ENCODE measurements at regions not wholly inside any gene's neighbourhood (a gene's known extent, or its start where the extent isn't known, plus 50 kb on each side); places are given as distances from the start of the nearest gene placed in this dataset.
A peak's percentile ranks its signal among the peaks of the same experiment; 100 is the strongest.

GRCh38 chr5:51104556-51104955, 278.7 kb upstream of the ISL1 start:
- ATAC-seq (ENCODE audit: low read depth) (no peak), DNase-seq (ENCODE audit: low spot score) (no peak)
- Histone ChIP-seq H3K27ac (ENCODE audit: poor library complexity, severe bottlenecking) (no peak overlapping the region), H3K9me3 (ENCODE audit: severe bottlenecking) (no peaks in the 10 kb centered on the region), H3K36me3 (ENCODE audit: low read depth) (no peaks in the 10 kb centered on the region), H3K4me3 (ENCODE audit: severe bottlenecking) (no peak overlapping the region), H3K4me1 (ENCODE audit: insufficient read depth, poor library complexity, severe bottlenecking) (no peaks in the 10 kb centered on the region), H3K27me3 (ENCODE audit: insufficient read depth, poor library complexity, severe bottlenecking) (peaks cover 13% of the 10 kb centered on the region)
- TF ChIP-seq CTCF (IDR thresholded peaks at IDR 0.05; ENCODE audit: poor library complexity, severe bottlenecking): no peak

GRCh38 chr5:51109786-51110410, 273.4 kb upstream of the ISL1 start:
- DNase-seq (ENCODE audit: low spot score) (no peak), ATAC-seq (ENCODE audit: low read depth) (no peak)
- Histone ChIP-seq H3K36me3 (ENCODE audit: low read depth) (no peaks in the 10 kb centered on the region), H3K9me3 (ENCODE audit: severe bottlenecking) (no peaks in the 10 kb centered on the region), H3K4me1 (ENCODE audit: insufficient read depth, poor library complexity, severe bottlenecking) (no peaks in the 10 kb centered on the region), H3K4me3 (ENCODE audit: severe bottlenecking) (no peak overlapping the region), H3K27me3 (ENCODE audit: insufficient read depth, poor library complexity, severe bottlenecking) (peaks cover 20% of the 10 kb centered on the region), H3K27ac (ENCODE audit: poor library complexity, severe bottlenecking) (no peak overlapping the region)
- no peak for TF ChIP-seq CTCF (IDR thresholded peaks at IDR 0.05; ENCODE audit: poor library complexity, severe bottlenecking)

- Histone ChIP-seq H3K36me3 (ENCODE audit: low read depth) (no peaks in the 10 kb centered on the region), H3K4me1 (ENCODE audit: insufficient read depth, poor library complexity, severe bottlenecking) (peaks cover 4% of the 10 kb centered on the region), H3K27ac (ENCODE audit: poor library complexity, severe bottlenecking) (no peak overlapping the region), H3K4me3 (ENCODE audit: severe bottlenecking) (no peak overlapping the region), H3K27me3 (ENCODE audit: insufficient read depth, poor library complexity, severe bottlenecking) (no peaks in the 10 kb centered on the region), H3K9me3 (ENCODE audit: severe bottlenecking) (peaks cover 4% of the 10 kb centered on the region)
- DNase-seq (ENCODE audit: low spot score) (no peak), ATAC-seq (ENCODE audit: low read depth) (peak; percentile 42; the same call in 1 of the 3 replicates)
- no peak for TF ChIP-seq CTCF (IDR thresholded peaks at IDR 0.05; ENCODE audit: poor library complexity, severe bottlenecking)
Measured at GRCh38 chr5:51131266-51131665, 252.0 kb upstream of the ISL1 start.

GRCh38 chr5:51138164-51138563, 245.1 kb upstream of the ISL1 start:
- no peak for ATAC-seq (ENCODE audit: low read depth)
- H3K9me3 ChIP-seq (ENCODE audit: severe bottlenecking): no peaks in the 10 kb centered on the region
- no peaks in the 10 kb centered on the region for H3K4me1 ChIP-seq (ENCODE audit: insufficient read depth, poor library complexity, severe bottlenecking)
- no peaks in the 10 kb centered on the region for H3K27me3 ChIP-seq (ENCODE audit: insufficient read depth, poor library complexity, severe bottlenecking)
- DNase-seq (ENCODE audit: low spot score): no peak
- H3K4me3 ChIP-seq (ENCODE audit: severe bottlenecking): no peak overlapping the region
- no peaks in the 10 kb centered on the region for H3K36me3 ChIP-seq (ENCODE audit: low read depth)
- no peak for TF ChIP-seq CTCF (IDR thresholded peaks at IDR 0.05; ENCODE audit: poor library complexity, severe bottlenecking)
- no peak overlapping the region for H3K27ac ChIP-seq (ENCODE audit: poor library complexity, severe bottlenecking)

- TF ChIP-seq CTCF (IDR thresholded peaks at IDR 0.05; ENCODE audit: poor library complexity, severe bottlenecking): no peak
- Histone ChIP-seq H3K27ac (ENCODE audit: poor library complexity, severe bottlenecking) (no peak overlapping the region), H3K27me3 (ENCODE audit: insufficient read depth, poor library complexity, severe bottlenecking) (no peaks in the 10 kb centered on the region), H3K4me3 (ENCODE audit: severe bottlenecking) (no peak overlapping the region), H3K9me3 (ENCODE audit: severe bottlenecking) (no peaks in the 10 kb centered on the region), H3K4me1 (ENCODE audit: insufficient read depth, poor library complexity, severe bottlenecking) (no peaks in the 10 kb centered on the region), H3K36me3 (ENCODE audit: low read depth) (no peaks in the 10 kb centered on the region)
- ATAC-seq (ENCODE audit: low read depth): no peak
- DNase-seq (ENCODE audit: low spot score): no peak
Measured at GRCh38 chr5:51148437-51148836, 234.8 kb upstream of the ISL1 start.

Data from RWPE2 (cell line).